Natural killer cell (primary cell): ENCODE measurements at regions not wholly inside any gene's neighbourhood (a gene's known extent, or its start where the extent isn't known, plus 50 kb on each side); places are given as distances from the start of the nearest gene placed in this dataset.

Experiments
- ATAC-seq, 3 donors: fragments of 150-1000 bp in 2 of 3; fragments of 200-7000 bp in 1 of 3; cut with Tn5 transposase; 1 replicate in 1 of 3; 2 replicates in 2 of 3; pipeline ENCODE4 v1.10.0; 2021; ENCODE audit warnings: mild to moderate bottlenecking in 2 of 3, moderate library complexity in 2 of 3
- DNase-seq, 2 donors: peaks; one replicate each; pipeline versions ENCODE4 v3.0.0 to v3.0.0-alpha.2; 2013 to 2021; ENCODE audit warnings: mixed read lengths in 1 of 2
- H3K27ac ChIP-seq: one replicate; pipeline ENCODE4 v1.5.1; 2013; ENCODE audit warnings: mild to moderate bottlenecking, low read length
- H3K27me3 ChIP-seq: one replicate; pipeline ENCODE4 v1.6.1; 2013; ENCODE audit warnings: low read length; ENCODE audit not compliant: control insufficient read depth, insufficient read depth
- H3K36me3 ChIP-seq: one replicate; pipeline ENCODE4 v1.6.1; 2013; ENCODE audit warnings: low read length; ENCODE audit not compliant: control insufficient read depth, insufficient read depth
- H3K4me1 ChIP-seq: one replicate; pipeline ENCODE4 v1.6.1; 2013; ENCODE audit warnings: low read length; ENCODE audit not compliant: control insufficient read depth, insufficient read depth
- H3K4me3 ChIP-seq: one replicate; pipeline ENCODE4 v1.5.1; 2013; ENCODE audit warnings: low read length
- H3K9me3 ChIP-seq: one replicate; pipeline ENCODE4 v1.6.1; 2013; ENCODE audit warnings: low read length; ENCODE audit not compliant: control insufficient read depth, insufficient read depth
- H3K27ac Mint-ChIP-seq, 2 donors: one replicate each; pipeline ENCODE4 v1.8.0; 2022; ENCODE audit warnings: mild to moderate bottlenecking in 2 of 2, mixed read lengths in 2 of 2, moderate library complexity in 1 of 2
- H3K27me3 Mint-ChIP-seq, 2 donors: one replicate each; pipeline ENCODE4 v1.8.0; 2022; ENCODE audit warnings: low read depth in 2 of 2, mixed read lengths in 2 of 2
- H3K36me3 Mint-ChIP-seq: one replicate; pipeline ENCODE4 v1.8.0; 2022; ENCODE audit warnings: mixed read lengths
- H3K4me1 Mint-ChIP-seq, 2 donors: one replicate each; pipeline ENCODE4 v1.8.0; 2022; ENCODE audit warnings: mixed read lengths in 2 of 2
- H3K4me3 Mint-ChIP-seq: one replicate; pipeline ENCODE4 v1.8.0; 2022; ENCODE audit warnings: mild to moderate bottlenecking, moderate library complexity, mixed read lengths
- H3K9me3 Mint-ChIP-seq, 2 donors: one replicate each; pipeline ENCODE4 v1.8.0; 2022; ENCODE audit warnings: mixed read lengths in 2 of 2
- WGBS: methylation state at CpG from one replicate; pipeline ENCODE4 v1.1.7; 2013; ENCODE audit warnings: missing lambda C conversion rate; ENCODE audit not compliant: insufficient coverage; 5-methylcytosine and 5-hydroxymethylcytosine counted together
- intact Hi-C: fragments of 100-400 bp; cut with micrococcal nuclease; formaldehyde crosslinking; loops from one replicate; pipeline ENCODE4 v1.14.2; 2022
- TF ChIP-seq, protein P1 (sequence below): fragments of 200-600 bp; IDR thresholded peaks from one replicate; pipeline ENCODE4 v1.8.0; 2022; ENCODE audit warnings: antibody characterized with exemption

GRCh38 chr16:65793781-65794180 lies 572.7 kb upstream of the CDH5 start:
- Histone ChIP-seq H3K27ac (no peak overlapping the region), H3K36me3 (no peaks in the 10 kb centered on the region), H3K4me1 (no peaks in the 10 kb centered on the region), H3K9me3 (no peaks in the 10 kb centered on the region), H3K27me3 (no peaks in the 10 kb centered on the region), H3K4me3 (no peak overlapping the region)
- Mint-ChIP-seq H3K27ac (no peak overlapping the region), H3K27me3 (peaks cover 11 to 12% of the 10 kb centered on the region in 2 donors), H3K9me3 (no peaks in the 10 kb centered on the region), H3K4me3 (no peak overlapping the region), H3K4me1 (no peaks in the 10 kb centered on the region), H3K36me3 (no peaks in the 10 kb centered on the region)
- ATAC-seq (no peak), DNase-seq (no peak)
- 62% methylated on average over 3 of the region's 3 CpGs for WGBS
- intact Hi-C loops, result no loop called here
- TF ChIP-seq, protein P1, sequence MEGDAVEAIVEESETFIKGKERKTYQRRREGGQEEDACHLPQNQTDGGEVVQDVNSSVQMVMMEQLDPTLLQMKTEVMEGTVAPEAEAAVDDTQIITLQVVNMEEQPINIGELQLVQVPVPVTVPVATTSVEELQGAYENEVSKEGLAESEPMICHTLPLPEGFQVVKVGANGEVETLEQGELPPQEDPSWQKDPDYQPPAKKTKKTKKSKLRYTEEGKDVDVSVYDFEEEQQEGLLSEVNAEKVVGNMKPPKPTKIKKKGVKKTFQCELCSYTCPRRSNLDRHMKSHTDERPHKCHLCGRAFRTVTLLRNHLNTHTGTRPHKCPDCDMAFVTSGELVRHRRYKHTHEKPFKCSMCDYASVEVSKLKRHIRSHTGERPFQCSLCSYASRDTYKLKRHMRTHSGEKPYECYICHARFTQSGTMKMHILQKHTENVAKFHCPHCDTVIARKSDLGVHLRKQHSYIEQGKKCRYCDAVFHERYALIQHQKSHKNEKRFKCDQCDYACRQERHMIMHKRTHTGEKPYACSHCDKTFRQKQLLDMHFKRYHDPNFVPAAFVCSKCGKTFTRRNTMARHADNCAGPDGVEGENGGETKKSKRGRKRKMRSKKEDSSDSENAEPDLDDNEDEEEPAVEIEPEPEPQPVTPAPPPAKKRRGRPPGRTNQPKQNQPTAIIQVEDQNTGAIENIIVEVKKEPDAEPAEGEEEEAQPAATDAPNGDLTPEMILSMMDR, result no peak

- no peaks in the 10 kb centered on the region for H3K4me1 ChIP-seq
- peaks cover 2 to 7% of the 10 kb centered on the region in 2 donors for H3K27me3 Mint-ChIP-seq
These were observed 575.7 kb upstream of the CDH5 start for GRCh38 chr16:65790768-65791167.

DNA sequence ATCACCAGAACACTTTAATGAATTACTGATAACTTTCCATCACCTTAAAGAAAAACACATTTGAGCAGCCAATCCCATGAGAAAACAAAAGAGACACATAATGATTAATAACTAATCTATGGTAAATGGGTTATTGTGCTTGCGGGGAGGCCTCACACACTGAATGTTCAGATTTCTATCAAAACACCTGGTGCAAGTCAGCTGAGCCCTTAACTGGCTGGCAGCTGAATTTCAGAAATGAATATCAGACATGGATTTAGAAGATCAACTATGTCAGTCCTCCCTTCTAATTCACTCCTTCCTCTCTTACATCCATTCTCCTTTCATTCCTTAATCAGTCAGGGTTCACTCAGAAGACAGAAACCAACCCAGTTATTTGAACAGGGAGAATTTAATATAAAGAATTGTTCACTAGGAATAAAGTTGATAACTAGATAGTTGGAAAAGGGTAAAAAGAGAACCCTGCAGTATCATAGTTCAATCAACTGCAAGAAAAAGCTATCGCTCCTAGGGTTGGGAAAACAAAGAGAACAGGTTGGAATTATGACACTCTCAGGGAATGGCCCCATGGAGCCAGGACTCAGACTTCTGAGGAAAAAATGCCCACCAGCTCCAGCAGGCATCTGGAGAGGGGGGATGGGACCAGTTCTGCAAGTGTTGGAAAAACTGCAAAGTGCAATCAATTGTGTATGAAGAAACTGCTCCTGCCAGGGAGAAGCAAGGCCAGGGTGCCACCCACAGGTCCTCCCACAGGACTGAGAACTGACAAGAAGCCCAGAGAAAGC lies 577.1 kb upstream of the CDH5 start:
- ATAC-seq, result no peak
- WGBS, result 97% methylated on average over 2 of the region's 2 CpGs
- TF ChIP-seq, protein P1, result no peak

More at GRCh38 chr16:65790768-65791167, 575.7 kb upstream of the CDH5 start:
- Mint-ChIP-seq H3K4me1 (no peaks in the 10 kb centered on the region), H3K4me3 (no peak overlapping the region), H3K9me3 (no peaks in the 10 kb centered on the region), H3K27ac (no peak overlapping the region), H3K36me3 (no peaks in the 10 kb centered on the region)
- 87% methylated on average over 2 of the region's 2 CpGs for WGBS
- Histone ChIP-seq H3K4me3 (no peak overlapping the region), H3K9me3 (no peaks in the 10 kb centered on the region), H3K36me3 (no peaks in the 10 kb centered on the region), H3K27me3 (no peaks in the 10 kb centered on the region), H3K27ac (no peak overlapping the region)
- TF ChIP-seq, protein P1, result no peak
- intact Hi-C loops, result no loop called here
- ATAC-seq (no peak), DNase-seq (no peak)

More for the DNA sequence above, 577.1 kb upstream of the CDH5 start:
- no peaks in the 10 kb centered on the region for H3K4me1 Mint-ChIP-seq
- Histone ChIP-seq H3K36me3 (no peaks in the 10 kb centered on the region), H3K27ac (no peak overlapping the region), H3K4me1 (no peaks in the 10 kb centered on the region), H3K9me3 (no peaks in the 10 kb centered on the region), H3K4me3 (no peak overlapping the region), H3K27me3 (no peaks in the 10 kb centered on the region)
- H3K27me3 Mint-ChIP-seq, result peaks cover 0 to 7% of the 10 kb centered on the region in 2 donors
- no peaks in the 10 kb centered on the region for H3K9me3 Mint-ChIP-seq
- no peak for DNase-seq
- no peak overlapping the region for H3K4me3 Mint-ChIP-seq
- H3K36me3 Mint-ChIP-seq, result no peaks in the 10 kb centered on the region
- H3K27ac Mint-ChIP-seq, result no peak overlapping the region
- intact Hi-C loops, result no loop called here
